ENCODE measurements at regions not wholly inside any gene's neighbourhood (a gene's known extent, or its start where the extent isn't known, plus 50 kb on each side); places are given as distances from the start of the nearest gene placed in this dataset.

DNA sequence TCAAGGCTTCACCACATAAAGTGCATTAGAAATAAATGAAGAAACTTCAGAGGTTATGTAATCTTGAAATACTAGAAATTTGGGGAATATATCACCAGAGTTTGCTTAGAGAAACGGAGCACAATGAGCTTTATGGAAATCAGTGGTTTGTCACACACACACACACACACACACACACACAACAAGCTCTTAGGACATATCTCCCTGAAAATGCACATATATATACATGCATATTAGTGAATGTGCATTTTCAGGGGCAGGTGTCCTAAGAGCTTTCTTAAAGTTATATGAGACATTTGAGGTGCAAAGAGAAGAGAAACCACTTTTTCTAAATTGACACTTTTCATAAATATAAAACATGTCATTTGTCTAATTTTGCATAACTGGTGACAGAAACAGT is 93.7 kb upstream of the CARD18 start:
- no peak for DNase-seq (ENCODE audit: low read depth, low spot score)

DNA sequence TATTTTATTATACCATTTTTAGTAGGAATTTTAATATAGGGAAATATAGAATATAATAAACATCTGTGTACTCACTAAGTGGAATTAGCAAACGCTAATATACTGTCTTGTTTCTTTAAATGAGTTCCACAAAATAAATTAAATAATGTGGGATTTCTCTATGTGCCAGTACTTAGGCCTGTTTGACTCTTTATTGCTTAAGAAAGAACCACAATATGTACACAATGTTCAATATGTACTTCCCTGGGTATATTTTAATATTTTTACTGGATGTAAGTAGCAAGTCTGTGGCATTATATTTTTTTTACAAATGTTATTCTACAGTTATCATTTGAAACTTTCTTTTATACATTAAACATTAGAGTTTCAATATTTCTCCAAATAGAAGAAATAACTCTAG is 92.5 kb upstream of the CARD18 start:
- no peak for DNase-seq (ENCODE audit: low read depth, low spot score)

DNA sequence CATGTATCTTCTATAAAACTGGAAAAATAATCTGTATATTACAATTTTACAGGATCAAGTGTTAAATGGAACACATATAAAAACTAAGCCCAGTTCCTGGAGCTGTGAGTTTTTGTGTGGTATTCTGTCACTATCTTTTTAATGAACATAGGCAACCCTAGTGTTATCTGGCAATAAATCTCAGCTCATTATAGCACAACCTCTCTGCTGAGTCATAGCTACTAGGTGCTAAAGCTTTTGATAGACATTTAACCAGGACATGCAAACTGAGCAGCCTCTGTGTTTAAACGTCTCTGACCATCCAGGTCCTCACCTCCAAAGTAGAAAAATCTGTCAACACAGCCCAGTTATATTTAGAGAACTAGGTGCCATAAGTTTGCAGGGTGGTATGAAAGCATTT is 91.0 kb upstream of the CARD18 start:
- DNase-seq (ENCODE audit: low read depth, low spot score) = peak; percentile 24

DNA sequence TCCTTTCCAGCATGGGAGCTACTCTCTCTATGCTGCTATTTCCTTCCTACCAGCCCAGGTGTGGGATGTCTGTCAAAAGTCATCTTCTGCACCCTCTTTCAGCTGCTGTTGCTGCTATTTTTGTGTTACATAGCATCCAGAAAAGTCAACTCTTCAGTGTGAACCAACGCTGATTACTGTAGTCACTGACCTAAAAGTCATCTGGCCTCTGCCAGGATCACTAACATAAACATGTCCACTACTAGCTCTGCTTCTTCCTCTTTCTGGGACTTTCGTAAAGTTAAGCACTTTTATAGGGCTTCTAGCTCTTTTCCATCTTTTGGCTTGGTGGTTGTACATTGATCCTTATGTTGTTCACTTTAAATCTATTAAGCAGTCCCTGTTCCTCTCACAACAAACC is 90.2 kb upstream of the CARD18 start:
- no peak for DNase-seq (ENCODE audit: low read depth, low spot score)

DNA sequence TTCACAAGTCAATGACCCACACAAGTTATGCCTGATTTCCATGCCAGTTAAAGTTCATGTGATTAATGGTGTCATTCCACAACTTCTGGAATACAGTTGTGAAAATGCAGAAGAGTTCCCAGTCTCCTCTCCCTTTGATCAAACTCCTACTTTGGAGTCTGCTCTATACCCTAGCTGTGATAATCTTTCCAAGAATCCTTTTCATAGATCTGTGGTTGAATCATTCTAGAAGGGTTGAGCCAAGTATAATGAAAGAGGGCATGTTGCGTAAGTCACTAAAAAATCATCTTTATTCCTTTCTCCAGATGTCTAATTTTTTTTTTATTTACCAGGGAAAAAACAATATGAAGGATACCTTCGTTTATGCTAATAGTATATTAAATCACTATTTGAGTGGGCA is 89.7 kb upstream of the CARD18 start:
- DNase-seq (ENCODE audit: low read depth, low spot score) = no peak

DNA sequence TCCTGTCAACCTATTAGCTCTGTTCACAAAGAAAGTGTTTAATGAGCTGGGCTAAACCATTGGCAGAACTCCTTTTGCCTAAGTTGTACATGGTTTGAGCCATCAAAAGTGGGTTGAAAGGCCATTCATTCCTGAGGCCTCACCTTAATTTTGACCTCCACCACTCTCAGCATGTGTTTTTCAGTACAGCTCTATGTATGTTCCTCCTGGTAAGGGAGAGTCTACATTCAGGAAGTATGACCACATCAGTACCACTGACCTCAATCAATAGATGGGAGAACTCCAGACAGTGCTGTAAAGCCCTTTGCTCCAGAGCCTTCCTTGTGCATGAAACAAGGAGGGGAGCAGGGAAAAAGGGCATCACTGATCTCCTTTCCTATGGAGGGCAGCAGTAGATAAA is 87.8 kb upstream of the CARD18 start:
- no peak for DNase-seq (ENCODE audit: low read depth, low spot score)

DNA sequence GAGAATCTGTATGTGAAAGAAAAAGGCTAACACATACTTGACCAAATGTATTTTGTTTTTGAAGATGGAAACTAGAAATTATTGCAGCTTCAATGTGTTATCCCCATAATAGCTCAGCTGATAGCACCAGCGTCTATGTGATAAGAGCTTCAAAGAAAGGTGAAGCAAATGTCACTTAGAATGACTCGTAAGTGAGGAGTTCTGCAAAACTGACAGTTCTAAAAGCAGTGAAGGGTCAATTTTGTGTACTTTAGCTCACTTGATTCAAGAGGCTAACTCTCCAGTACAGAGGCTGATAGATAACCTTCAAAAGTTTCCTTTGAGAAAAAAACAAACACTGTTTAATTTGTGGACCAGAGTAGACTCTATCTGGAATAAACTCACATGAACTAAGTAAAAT is 87.2 kb upstream of the CARD18 start:
- DNase-seq (ENCODE audit: low read depth, low spot score) = no peak

DNA sequence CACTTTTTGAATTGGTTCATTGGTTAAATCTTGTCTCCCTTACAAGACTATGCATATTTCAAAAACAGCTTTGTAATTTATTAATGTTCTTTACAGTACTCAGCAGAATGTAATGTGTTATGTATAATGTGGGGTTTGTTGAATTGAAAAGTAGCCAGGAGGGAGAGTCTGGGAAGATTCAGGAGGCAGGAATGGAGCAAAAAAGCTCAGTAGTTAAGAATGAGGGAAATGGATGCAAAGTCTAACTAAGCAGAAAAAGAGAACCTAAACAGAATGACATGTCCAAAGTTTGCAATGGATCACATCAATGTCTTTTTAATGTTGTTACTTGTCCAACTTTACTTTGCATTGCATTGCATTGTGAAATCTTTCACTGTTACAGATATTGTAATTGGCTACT is 86.5 kb upstream of the CARD18 start:
- DNase-seq (ENCODE audit: low read depth, low spot score) = no peak

DNA sequence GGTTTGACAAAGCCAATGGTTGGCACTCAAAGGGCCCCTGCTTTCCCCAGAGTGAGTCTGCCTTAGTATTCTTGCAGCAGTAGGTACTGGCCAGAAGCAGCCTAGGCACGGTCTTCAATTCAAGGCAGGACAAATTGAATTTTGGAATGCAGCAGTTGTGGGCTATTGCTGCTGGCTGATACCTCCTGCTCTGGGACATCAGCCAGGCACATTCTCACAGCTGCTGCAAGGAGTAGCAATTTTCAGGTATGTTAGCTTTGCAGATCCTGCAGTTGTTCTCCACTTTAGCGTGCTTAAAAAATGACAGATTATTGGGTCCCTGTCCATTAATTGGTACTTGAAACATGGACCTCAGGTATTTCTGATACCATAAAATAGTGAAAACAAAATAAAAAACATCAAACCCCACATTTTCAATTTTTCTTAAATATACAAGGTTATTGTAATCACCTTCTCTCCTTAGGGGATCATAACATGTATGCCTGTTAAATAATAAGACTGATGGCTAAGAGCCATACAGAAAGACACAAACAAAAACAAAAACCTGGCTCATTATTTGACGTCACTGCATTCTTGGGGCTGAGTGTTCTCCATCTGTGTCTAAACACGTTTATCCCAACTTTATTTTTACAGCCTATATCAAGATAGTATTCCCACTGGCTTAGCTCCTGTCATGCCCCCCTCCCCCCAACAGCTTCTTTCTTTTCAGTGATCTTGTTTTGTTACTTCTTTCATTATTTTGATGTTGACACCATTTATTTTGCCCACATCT is 85.1 kb upstream of the CARD18 start:
- peak; percentile 52 for DNase-seq (ENCODE audit: low read depth, low spot score)

DNA sequence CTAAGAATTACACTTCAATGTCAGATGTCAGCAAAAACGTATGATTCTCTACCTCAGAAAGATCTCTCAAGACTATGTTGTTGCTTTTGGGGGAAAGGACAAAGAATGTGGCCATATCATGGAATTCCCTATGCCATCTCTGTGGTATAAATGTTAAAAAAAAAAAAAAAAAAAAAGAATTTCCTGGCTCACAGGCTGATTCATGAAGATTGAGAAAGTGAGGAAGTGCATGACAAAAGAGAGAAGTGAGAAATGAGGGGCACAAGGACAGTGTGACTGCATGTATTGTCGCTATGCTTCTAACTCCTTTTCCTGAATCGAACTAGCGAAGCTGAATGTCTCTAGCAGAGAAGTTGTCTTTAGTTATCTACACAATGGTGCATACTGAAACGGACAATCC is 80.6 kb upstream of the CARD18 start:
- no peak for DNase-seq (ENCODE audit: low read depth, low spot score)

DNA sequence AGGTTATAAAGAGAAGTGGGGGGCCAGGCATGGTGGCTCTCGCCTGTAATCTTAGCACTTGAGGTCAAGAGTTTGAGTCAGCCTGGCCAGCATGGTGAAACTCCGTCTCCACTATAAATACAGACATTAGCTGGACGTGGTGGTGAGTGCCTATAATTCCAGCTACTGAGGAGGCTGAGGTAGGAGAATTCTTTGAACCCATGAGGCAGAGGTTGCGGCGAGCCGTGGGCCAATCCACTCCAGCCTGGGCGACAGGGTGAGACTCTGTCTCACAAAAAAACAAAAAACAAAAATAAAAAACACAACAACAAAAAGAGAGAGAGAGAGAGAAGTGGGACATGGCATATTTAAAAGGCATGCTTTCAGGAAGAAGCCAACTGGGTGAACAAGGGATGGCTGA is 80.1 kb upstream of the CARD18 start:
- no peak for DNase-seq (ENCODE audit: low read depth, low spot score)

DNA sequence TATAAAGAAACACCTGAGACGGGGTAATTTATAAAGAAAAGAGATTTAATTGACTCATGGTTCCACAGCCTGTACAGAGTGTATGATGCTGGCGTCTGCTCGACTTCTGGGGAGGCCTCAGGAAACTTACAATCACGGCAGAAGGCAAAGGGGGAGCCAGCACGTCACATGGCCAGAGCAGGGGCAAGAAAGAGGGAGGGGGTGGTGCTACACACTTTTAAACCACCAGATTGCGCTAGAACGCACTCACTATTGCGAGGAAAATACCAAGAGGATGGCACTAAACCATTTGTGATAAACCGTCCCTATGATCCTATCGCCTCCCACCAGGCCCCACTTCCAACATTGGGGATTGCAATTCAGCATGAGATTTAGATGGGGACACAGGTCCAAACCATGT is 79.7 kb upstream of the CARD18 start:
- no peak for DNase-seq (ENCODE audit: low read depth, low spot score)

DNA sequence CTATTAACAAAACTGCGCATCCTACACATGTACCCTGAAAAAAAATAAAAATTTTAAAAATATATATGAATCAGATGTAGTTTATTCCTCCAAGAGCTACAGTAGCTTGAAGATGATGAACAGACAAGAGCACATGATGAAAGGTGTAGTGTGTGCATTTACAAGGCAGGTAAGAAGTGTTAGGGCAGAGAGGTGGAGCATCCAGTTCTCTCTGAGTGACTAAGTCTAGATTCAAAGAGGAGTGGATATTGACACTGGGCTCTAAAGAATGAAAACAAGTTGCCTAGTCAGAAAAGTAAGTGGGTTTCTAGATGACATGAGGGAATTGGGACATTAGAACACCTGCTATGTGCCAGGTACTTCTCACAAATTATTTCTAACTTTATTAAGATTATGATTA is 76.0 kb upstream of the CARD18 start:
- no peak for DNase-seq (ENCODE audit: low read depth, low spot score)

DNA sequence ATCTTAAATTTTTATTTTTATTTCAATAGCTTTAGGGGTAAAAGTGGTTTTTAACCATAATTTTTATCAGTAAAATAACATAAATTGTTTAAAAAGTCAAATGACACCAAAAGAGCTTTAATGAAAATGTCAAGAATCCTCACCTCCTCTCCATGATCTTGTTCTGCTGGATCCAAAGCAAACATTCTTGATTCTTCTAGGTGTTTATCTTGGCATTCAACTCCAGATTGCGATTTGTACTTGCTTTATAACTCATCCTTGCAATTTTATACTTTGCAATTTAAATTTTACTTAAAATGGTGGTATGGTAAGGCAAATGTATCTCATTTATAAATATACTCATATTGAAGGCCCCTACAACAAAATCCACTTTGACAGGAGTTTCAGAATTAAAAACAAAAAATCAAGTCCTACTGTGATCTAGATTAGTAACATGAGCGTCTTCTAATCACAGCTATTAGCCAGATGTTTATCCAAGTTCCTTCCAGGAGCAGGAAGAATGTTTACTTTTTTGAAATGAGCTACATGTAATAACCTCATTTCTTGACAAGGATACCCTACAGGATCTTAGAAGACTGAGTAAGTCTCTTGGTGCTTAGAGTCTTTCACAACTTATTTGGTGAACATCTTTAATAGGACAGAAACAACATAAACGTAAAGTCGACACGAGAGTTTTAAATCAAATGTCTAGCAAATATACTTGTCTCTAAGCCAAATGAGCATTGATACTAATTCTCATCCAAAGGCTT is 72.4 kb upstream of the CARD18 start:
- peak; percentile 35 for DNase-seq (ENCODE audit: low read depth, low spot score)

DNA sequence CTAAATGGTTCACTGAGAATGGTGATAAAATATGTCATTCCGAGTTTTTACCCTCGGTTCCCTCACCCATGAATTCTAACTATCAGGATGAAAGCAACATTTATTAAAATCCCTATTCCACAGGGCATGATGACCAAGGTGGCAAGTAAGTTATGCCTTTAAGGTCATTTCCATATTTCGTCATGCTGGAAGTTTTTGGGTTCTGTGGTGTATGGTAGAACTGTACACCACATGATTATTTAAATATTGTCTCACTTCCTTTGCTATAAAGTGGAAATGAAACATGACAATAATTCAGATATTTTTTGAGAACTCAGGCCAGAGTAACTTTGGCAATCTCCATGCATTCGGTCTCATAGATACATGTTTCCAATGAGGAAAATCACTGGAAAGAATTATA is 68.5 kb upstream of the CARD18 start:
- no peak for DNase-seq (ENCODE audit: low read depth, low spot score)

DNA sequence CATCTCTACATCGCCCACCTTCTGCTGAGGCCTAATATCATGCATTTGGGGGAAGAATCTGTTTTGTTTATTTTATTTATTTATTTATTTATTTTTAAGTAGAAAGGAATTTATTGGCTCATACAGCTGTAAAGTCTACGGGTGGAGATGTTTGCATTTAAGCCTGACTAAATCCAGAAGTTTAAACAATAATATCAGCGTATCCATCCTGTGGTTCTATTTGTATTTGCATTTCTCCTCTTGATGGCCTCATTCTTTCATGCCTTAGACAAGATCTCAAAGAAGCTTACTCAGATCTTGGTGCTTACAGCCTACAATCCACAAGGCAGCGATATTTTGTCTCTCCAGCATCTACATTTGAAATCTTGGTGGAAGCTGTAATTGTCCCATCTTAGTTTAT is 67.1 kb upstream of the CARD18 start:
- DNase-seq (ENCODE audit: low read depth, low spot score) = no peak

DNA sequence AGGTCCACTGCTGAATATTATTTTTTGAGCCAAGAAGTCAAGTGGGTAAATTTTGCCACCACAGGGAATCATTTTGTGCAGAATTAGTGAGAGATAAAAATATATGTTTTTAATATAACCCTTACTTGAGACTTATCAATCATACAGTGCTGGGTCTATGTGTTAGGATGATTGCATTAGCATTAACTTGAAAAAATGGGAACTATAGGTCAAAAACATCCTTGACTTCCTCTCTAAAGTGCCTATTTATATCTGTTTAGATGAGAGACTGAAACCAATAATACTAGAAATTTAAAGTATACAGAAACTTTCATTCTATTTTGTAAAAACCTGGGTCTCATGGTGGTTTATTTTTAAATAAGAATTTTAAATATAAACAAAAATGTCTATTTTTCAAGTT is 65.1 kb upstream of the CARD18 start:
- no peak for DNase-seq (ENCODE audit: low read depth, low spot score)

DNA sequence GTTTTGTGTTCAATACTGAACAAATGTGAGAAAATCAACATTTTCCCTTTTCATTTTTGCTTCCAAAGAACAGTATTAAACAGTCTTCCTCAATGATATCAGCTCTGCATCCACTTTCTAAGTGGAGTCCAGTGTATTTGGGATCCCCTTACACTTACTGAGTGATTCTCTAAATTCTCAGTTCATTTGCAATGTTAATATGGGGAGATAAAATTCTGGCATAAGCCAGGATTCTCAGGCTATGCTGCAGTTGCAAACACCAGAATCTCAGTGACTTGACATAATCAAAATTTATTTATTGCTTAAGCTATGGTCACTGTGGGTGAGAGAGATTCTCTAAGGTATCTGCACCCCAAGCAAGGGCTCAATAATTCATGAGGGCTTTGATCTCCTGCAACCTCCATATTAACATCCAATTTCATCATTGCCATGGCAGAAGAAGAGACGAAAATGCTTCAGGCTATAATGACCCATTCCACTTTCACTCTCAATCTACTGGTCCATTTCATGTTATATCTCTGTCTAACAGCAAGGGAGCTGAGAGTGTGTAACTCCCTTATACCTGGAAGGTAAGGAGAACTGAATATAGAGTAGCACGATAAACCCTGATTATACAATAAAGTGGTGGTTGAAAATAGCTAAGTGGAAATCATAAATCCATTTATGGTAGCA is 64.1 kb upstream of the CARD18 start:
- no peak for DNase-seq (ENCODE audit: low read depth, low spot score)

DNA sequence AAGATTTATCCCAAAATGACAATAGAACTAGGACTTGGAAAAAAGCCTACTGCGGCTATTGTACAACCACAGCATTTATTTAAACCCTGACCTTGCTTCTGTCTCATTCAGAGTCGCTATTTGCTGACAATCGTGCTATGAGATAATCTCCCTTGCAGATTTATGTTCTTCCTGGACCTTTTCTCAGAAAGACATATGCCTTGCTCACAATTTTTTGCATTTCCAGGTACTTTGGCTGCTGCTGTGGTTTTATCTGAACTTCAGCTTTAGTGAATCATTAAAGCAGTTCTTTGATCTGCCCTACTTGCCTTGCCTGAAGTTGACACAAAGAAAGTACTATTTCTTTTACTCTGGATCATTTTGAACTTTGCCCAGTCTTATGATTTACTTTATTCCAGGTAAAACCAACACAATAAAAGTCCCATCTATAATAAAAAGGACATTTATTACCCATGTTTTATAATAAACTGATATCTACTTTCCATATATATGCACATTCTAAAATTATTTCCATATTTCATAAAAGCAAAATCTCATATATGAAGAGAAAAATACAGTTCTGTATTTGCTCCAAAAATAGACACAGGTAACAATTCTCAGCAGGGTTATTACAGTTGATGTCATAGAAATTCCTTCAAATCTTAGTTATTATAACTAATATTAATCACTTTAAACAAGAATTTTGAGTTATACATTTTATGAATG is 63.4 kb upstream of the CARD18 start:
- DNase-seq (ENCODE audit: low read depth, low spot score) = peak; percentile 12

DNA sequence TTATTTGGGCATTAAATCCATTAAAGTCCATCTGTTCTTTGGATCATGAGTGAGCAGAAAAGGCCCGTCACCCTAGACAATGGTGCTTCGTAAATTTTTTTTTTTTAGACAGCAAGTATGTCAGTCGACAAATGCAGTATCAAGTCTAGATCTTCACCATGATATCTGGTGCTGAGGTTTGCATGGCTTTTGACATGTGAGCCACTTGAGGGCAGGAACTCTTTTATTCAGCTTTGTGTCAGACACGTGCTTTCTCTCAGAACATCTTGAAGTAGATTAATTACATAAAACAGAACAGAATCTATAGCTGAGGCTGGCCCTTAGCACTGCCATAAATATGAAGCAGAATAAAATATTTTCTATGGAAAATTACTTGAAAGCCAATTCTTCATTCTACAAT is 62.9 kb upstream of the CARD18 start:
- no peak for DNase-seq (ENCODE audit: low read depth, low spot score)

DNA sequence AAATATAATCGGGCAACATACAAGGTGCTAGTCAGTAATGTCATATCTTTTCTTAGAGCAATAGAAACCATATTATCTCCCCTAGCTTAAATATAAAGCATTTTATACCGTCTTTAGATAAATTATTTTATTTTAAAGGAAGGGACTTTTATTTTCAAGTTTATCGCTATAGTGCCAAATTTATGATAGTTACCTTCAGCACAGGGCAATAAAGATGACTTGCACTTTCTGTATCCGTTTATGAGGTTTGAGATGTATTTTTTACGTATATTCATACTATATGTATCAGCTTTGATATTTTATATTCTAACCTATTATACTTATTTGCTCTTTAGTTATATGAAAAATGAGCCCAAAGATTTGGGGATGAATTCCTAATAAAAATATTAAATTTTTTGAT is 61.6 kb upstream of the CARD18 start:
- DNase-seq (ENCODE audit: low read depth, low spot score) = no peak

DNA sequence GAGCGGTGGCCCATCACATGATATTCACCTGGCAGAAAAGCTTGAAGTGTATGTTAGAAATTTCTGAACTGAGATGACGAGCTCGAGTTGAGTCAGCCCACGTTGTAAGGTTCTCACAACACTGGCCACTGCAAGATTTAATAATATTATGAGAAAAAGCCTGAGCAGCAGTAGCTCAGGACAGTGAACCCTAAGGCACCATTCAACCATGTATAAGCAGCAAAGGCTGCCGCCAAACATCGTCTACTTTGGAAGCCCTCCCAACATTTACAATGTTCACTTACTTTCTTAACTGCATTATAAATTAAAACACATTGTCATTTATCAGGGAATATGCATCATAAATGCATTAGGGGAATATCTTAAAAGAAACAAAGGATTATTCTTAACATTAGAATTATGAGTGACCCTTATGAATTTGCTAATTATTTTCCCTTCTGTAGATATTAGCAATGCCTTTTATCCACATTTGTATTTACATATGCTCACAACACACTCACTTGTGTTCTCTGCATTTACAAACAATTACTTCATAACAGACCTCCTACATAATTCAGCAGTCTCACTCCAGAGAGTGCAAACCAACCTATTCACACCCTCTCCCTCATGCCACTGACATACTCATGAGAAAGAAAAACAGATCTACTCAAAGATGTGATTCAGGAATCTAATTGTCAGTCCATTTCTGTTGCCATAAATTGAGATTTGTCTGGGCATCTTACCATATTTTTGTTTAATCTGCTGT is 57.7 kb upstream of the CARD18 start:
- DNase-seq (ENCODE audit: low read depth, low spot score) = no peak

Data from astrocyte of the hippocampus (primary cell).